VCaP (cell line): ENCODE measurements at regions not wholly inside any gene's neighbourhood (a gene's known extent, or its start where the extent isn't known, plus 50 kb on each side); places are given as distances from the start of the nearest gene placed in this dataset.
A peak's percentile ranks its signal among the peaks of the same experiment; 100 is the strongest.

Experiments used
- H3K27ac ChIP-seq: fragments of 450-650 bp; 2 replicates; pipeline ENCODE4 v1.5.1; 2017
- CTCF ChIP-seq: fragments of 450-650 bp; conservative IDR thresholded peaks from 2 replicates; pipeline ENCODE4 v1.5.1; 2017; ENCODE audit warnings: mild to moderate bottlenecking, moderate library complexity

- no peak for TF ChIP-seq CTCF
- H3K27ac ChIP-seq = peak overlapping the region; percentile 78
Observed at GRCh38 chr1:163807331-163808049, 485.7 kb downstream of the NUF2 start.

GRCh38 chr1:163813251-163813650, 491.5 kb downstream of the NUF2 start:
- H3K27ac ChIP-seq = no peak overlapping the region
- TF ChIP-seq CTCF = no peak

GRCh38 chr1:163820226-163820625, 498.5 kb downstream of the NUF2 start:
- H3K27ac ChIP-seq = peak overlapping the region; percentile 14; the same call in 1 of the 2 replicates
- TF ChIP-seq CTCF = no peak

- TF ChIP-seq CTCF = peak; percentile 60
- peak overlapping the region; percentile 14; the same call in 1 of the 2 replicates for H3K27ac ChIP-seq
Observed at GRCh38 chr1:163820766-163821165, 499.0 kb downstream of the NUF2 start.

GRCh38 chr1:163821679-163822078, 499.9 kb downstream of the NUF2 start:
- TF ChIP-seq CTCF = no peak
- H3K27ac ChIP-seq = no peak overlapping the region

- H3K27ac ChIP-seq = no peak overlapping the region
- TF ChIP-seq CTCF = no peak
Observed at GRCh38 chr1:163823017-163823416, 501.3 kb downstream of the NUF2 start.

- no peak for TF ChIP-seq CTCF
Observed at GRCh38 chr1:163824006-163824405, 502.3 kb downstream of the NUF2 start.

More at GRCh38 chr1:163824006-163824405, 502.3 kb downstream of the NUF2 start:
- no peak overlapping the region for H3K27ac ChIP-seq
